Neural progenitor cell (in vitro differentiated cells): ENCODE measurements at regions not wholly inside any gene's neighbourhood (a gene's known extent, or its start where the extent isn't known, plus 50 kb on each side); places are given as distances from the start of the nearest gene placed in this dataset.

Experiments used
- EZH2 ChIP-seq: fragments of 200-600 bp; sonication (generic); IDR thresholded peaks from 2 replicates; pipeline ENCODE4 v1.6.1; 2017; ENCODE audit warnings: antibody characterized with exemption, mild to moderate bottlenecking, moderate library complexity
- EZH2phosphoT487 ChIP-seq: fragments of 200-600 bp; sonication (generic); IDR thresholded peaks from 2 replicates; pipeline ENCODE4 v1.6.1; 2017; ENCODE audit warnings: antibody characterized with exemption
- TF ChIP-seq, protein P1 (sequence below): fragments of 200-600 bp; sonication (generic); IDR thresholded peaks from 2 replicates; pipeline ENCODE4 v1.5.1; 2017; ENCODE audit warnings: antibody characterized with exemption, mild to moderate bottlenecking

DNA sequence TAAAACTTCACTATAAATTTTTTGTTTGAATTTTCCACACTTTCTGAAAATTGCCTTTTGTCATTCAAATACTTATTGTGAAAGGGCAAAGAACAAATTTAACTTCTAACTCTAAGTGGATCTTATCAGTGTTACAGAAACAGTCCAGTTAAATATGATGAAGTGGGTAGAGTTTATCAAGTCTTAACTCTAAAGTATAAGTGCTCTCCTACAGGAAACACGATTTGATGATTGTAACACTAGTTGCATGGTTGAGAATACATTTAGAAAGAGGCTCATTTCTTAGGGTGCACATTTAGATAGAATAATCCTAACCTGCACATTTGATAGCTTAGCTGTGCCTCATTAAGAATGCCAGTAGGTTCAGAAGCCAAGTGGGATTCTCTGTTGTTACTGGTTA lies 838.3 kb upstream of the ATXN7L3B start:
- TF ChIP-seq, protein P1, sequence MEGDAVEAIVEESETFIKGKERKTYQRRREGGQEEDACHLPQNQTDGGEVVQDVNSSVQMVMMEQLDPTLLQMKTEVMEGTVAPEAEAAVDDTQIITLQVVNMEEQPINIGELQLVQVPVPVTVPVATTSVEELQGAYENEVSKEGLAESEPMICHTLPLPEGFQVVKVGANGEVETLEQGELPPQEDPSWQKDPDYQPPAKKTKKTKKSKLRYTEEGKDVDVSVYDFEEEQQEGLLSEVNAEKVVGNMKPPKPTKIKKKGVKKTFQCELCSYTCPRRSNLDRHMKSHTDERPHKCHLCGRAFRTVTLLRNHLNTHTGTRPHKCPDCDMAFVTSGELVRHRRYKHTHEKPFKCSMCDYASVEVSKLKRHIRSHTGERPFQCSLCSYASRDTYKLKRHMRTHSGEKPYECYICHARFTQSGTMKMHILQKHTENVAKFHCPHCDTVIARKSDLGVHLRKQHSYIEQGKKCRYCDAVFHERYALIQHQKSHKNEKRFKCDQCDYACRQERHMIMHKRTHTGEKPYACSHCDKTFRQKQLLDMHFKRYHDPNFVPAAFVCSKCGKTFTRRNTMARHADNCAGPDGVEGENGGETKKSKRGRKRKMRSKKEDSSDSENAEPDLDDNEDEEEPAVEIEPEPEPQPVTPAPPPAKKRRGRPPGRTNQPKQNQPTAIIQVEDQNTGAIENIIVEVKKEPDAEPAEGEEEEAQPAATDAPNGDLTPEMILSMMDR: no peak
- no peak for TF ChIP-seq EZH2phosphoT487
- TF ChIP-seq EZH2: no peak
